GM04503 (cell line): ENCODE measurements at regions not wholly inside any gene's neighbourhood (a gene's known extent, or its start where the extent isn't known, plus 50 kb on each side); places are given as distances from the start of the nearest gene placed in this dataset.

Experiments
- DNase-seq: peaks from one replicate; pipeline ENCODE4 v3.0.0-alpha.2; 2012; ENCODE audit warnings: low read depth

GRCh38 chr19:27774337-27774736 lies 1438.6 kb downstream of the UQCRFS1 start:
- DNase-seq, result no peak

- no peak for DNase-seq
These were observed 1439.4 kb downstream of the UQCRFS1 start for GRCh38 chr19:27773318-27774094.

DNA sequence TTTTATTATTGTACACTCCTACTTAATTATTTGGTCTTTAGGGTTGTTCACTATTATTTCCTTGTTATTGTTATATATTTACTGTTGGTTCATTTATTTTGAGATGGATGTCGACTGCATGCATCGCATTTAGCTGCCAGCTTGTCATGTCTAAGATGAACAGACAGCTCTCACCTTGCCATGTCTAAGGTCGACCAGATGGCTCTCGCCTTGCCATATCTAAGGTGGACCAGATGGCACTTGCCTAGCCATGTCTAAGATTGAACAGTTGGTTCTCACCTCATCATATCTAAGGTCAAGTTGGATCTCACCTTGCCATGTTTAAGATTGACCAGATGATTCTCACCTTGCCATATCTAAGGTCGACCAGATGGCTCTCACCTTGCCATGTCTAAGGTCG lies 1440.9 kb downstream of the UQCRFS1 start:
- DNase-seq, result no peak

GRCh38 chr19:27770095-27770494 lies 1442.9 kb downstream of the UQCRFS1 start:
- no peak for DNase-seq

DNA sequence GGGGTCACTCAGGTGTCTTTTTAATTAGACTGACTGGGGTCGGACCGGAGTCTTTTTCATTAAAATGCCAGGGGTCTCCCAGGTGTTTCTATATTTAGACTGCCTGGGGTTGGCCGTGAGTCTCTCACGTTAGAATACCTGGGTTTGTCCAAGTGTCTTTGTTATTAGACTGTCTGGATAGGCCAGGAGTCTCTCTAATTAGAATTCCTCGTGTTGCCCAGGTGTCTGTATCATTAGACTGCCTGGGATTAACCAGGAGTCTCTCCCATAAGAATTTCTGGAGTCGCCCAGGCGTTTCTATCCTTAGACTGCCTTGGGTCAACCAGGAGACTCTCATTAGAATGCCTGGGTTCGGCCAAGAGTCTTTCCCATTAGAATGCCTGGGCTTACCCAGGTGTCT lies 1445.7 kb downstream of the UQCRFS1 start:
- DNase-seq, result no peak

- DNase-seq, result no peak
These were observed 1446.8 kb downstream of the UQCRFS1 start for GRCh38 chr19:27765912-27766725.

- no peak for DNase-seq
These were observed 1447.6 kb downstream of the UQCRFS1 start for GRCh38 chr19:27765397-27765796.

GRCh38 chr19:27764186-27764804 lies 1448.7 kb downstream of the UQCRFS1 start:
- no peak for DNase-seq

- DNase-seq, result no peak
These were observed 1450.0 kb downstream of the UQCRFS1 start for GRCh38 chr19:27762933-27763332.

- no peak for DNase-seq
These were observed 1453.1 kb downstream of the UQCRFS1 start for GRCh38 chr19:27759896-27760295.

GRCh38 chr19:27758626-27759505 lies 1454.1 kb downstream of the UQCRFS1 start:
- DNase-seq, result no peak

DNA sequence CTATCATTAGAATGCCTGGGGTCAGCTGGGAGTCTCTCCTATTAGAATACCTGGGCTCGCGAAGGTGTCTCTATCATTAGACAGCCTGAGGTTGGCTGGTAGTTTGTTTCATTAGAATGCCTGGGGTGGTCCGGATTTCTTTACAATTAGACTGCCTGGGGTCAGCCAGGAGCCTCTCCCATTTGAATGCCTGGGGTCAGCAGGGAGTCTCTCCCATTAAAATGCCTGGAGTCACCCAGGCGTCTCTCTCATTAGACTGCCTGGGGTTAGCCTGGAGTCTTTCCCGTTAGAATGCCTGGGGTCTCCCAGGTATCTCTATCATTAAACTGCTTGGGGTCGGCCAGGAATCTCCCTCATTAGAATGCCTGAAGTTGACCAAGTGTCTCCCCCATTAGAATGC lies 1458.3 kb downstream of the UQCRFS1 start:
- DNase-seq, result no peak

DNA sequence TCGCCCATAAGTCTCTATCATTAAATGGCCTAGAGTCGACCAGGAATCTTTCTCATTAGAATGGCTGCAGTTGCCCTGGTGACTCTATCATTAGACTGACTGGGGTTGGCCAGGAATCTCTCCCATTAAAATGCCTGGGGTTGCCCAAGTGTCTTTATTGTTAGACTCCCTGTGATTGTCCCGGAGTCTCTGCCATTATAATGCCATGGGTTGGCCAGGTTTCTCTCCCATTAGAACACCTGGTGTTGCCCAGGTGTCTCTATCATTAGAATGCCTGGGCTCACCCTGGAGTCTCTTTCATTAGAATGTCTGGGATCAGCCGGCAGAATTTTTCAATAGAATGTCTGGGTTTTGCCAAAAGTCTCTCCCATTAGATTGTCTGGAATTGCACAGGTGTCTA lies 1459.3 kb downstream of the UQCRFS1 start:
- DNase-seq, result no peak

DNA sequence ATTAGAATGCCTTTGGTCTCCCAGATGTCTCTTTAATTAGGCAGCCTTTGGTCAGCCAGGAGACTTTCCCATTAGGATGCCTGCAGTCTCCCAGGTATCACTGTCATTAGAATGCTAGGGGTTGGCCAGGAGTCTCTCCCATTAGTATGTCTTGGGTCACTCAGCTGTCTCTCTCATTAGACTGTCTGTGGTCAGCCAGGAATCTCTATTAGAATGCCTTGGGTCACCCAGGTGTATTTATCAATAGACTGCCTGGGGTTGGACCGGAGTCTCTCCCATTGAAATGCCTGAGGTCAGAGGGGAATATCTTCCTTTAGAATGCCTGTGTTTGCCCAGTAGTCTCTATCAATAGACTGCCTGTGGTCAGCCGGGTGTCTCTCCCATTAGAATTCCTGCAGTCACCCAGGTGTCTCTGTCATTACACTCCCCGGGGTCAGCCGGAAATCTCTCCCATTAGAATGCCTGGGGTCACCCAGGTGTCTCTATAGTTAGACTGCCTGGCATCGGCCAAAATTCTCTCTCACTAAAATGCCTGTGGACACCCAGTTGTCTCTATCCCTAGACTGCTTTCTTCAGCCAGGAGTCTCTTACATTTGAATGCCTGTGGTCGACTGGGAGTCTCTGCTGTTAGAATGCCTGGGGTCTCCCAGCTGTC lies 1460.3 kb downstream of the UQCRFS1 start:
- no peak for DNase-seq

DNA sequence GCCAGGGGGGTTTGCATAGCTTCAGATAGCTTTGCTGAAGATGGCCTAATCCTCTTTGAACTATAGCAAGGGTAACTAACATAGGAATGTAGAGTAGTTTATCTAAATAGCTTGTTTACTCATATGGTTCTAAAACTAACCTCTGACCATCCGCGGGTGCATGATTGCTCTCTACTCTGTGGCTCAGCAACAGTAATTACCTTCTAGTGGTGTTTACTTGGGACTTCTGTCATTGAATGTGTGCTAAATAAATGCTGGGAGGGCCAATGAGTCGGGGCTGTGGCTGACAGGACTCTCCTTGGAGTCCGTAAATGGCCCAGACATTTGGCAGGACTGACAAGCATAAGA lies 1461.9 kb downstream of the UQCRFS1 start:
- DNase-seq, result no peak

GRCh38 chr19:27750391-27751043 lies 1462.4 kb downstream of the UQCRFS1 start:
- DNase-seq, result no peak

DNA sequence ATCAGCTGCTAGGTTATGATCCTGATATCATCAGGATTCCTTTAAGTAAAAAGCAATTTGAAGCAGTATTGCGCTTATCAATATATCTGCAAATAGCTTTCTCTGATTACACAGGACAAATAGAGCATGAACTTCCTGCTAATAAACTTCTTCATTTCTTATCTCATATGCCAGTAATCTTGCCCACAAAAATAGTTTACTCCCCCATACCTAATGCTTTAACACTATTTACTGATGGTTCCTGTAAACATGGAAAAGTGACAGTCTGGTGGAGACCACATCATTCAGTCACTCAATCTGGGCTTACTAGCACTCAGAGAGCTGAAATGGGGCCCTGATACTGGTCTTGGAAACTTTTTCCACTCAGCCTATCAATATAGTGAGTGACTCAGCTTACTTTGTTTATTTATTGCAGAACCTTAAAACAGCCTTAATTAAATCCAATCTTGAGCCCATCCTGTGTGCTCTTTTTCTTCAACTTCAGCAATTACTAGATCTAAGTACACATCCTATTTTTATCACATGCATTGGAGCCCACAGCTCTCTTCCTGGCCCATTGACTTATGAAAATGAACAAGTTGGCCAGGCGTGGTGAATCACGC lies 1464.3 kb downstream of the UQCRFS1 start:
- no peak for DNase-seq

DNA sequence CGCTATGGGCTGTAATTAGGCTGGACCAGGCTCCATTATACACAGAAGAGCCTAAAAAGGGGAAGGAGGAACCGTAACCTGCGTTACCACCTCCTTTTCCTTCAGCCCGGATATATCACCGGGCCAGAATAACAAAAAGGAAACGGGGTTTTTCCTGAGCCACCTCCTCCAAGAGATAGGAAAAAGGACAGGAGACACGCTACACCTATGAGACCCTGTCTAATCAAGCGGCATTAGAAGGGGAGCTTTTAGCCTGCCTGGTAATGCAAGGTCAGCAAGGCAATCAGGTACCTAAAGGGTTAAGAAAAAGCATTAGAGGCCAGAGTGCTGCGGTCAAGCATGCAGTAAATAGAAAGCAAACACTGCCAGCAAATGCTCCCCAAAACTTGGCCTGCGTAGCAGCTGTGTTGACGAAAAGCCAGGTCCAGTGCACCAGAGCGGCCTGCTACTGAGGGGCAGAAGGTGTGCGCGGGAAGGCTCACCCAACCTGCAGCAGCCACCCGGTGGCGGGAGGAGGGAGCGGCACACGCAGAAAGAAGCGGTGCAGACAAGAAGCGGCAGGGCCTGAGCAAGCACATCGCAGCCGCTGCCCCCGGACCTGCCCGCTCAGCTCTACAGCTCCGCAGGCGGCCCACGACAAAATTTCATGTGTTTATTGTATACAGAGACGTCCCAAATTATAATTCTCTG lies 1466.1 kb downstream of the UQCRFS1 start:
- DNase-seq, result no peak

DNA sequence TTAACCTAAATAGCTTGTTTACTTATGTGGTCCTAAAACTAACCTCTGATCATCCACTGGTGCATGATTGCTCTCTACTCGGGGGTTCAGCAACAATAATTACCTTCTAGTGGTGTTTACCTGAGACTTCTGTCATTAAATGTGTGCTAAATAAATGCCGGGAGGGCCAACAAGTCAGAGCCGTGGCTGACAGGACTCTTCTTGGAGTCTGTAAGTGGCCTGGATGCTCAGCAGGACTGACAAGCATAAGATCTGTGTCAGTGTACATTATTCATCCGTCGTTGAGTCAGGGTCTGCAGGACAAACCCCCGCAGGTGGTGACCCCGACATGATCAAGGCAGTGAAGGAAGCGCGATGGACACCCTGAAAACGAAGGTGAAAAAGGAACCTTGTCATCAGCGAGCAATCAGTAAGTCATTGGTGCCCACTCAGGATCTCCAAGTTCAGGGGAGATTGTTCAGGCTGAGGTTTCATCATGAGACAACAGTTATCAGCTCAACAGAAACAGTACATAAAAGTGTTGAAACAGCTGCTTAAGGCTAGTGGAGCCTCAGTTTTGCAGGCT lies 1466.9 kb downstream of the UQCRFS1 start:
- DNase-seq, result no peak
